ENCODE measurements at regions not wholly inside any gene's neighbourhood (a gene's known extent, or its start where the extent isn't known, plus 50 kb on each side); places are given as distances from the start of the nearest gene placed in this dataset.

GRCh38 chr6:14460556-14460955, 343.0 kb downstream of the CD83 start:
- H3K27me3 ChIP-seq (replicated peaks; ENCODE audit: insufficient read depth, low read length), result no peaks in the 10 kb centered on the region
- no peak for DNase-seq
- no peaks in the 10 kb centered on the region for H4K20me1 ChIP-seq (ENCODE audit: insufficient read depth, low read length)
- H3K9me3 ChIP-seq (replicated peaks; ENCODE audit: insufficient read depth, low read length), result no peaks in the 10 kb centered on the region
- no peak overlapping the region for H2AFZ ChIP-seq (ENCODE audit: low read length)
- H3K4me2 ChIP-seq (ENCODE audit: low read depth, low read length), result no peak overlapping the region
- H3K4me1 ChIP-seq (ENCODE audit: low read length), result no peaks in the 10 kb centered on the region
- no peak overlapping the region for H3K4me3 ChIP-seq (ENCODE audit: low read length)
- H3K79me2 ChIP-seq (ENCODE audit: low read length), result no peaks in the 10 kb centered on the region
- no peak overlapping the region for H3K9ac ChIP-seq (ENCODE audit: low read length)
- H3F3A ChIP-seq (ENCODE audit: insufficient read depth, low read length), result no peaks in the 10 kb centered on the region
- TF ChIP-seq CTCF (IDR thresholded peaks at IDR 0.05; ENCODE audit: low read length) (no peak), EZH2 (optimal IDR thresholded peaks at IDR 0.05; ENCODE audit: low read depth, low read length) (no peak)
- H3K27ac ChIP-seq (ENCODE audit: low read length), result no peak overlapping the region
- H3K36me3 ChIP-seq (replicated peaks; ENCODE audit: insufficient read depth, low read length), result no peaks in the 10 kb centered on the region
- no peaks in the 10 kb centered on the region for H3K9me2 ChIP-seq (replicated peaks; ENCODE audit: insufficient read depth, low read length)

DNA sequence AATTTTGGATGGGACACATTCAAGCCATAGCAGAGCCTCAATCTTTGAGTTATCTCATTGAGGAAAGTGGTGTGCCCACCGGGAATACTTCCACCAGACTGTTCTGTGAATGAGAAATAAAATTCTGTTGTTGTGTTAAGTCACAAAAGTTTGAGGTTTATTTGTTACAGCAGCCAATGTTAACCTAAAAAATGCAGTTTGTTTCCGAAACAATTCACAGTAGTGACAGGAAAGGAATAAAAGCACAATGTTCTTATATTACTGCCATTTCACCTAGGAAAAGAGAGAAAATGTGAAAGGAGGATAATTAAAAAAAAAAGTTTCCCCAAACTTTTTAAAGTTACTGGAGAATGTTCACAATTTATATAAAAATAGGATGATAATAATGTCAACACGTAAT, 344.6 kb downstream of the CD83 start:
- no peak overlapping the region for H3K4me3 ChIP-seq (ENCODE audit: low read length)
- no peak overlapping the region for H3K9ac ChIP-seq (ENCODE audit: low read length)
- no peak for DNase-seq
- H3F3A ChIP-seq (ENCODE audit: insufficient read depth, low read length), result no peaks in the 10 kb centered on the region
- no peaks in the 10 kb centered on the region for H3K4me1 ChIP-seq (ENCODE audit: low read length)
- H3K27me3 ChIP-seq (replicated peaks; ENCODE audit: insufficient read depth, low read length), result no peaks in the 10 kb centered on the region
- H3K9me3 ChIP-seq (replicated peaks; ENCODE audit: insufficient read depth, low read length), result no peaks in the 10 kb centered on the region
- H3K27ac ChIP-seq (ENCODE audit: low read length), result no peak overlapping the region
- H3K4me2 ChIP-seq (ENCODE audit: low read depth, low read length), result no peak overlapping the region
- H4K20me1 ChIP-seq (ENCODE audit: insufficient read depth, low read length), result no peaks in the 10 kb centered on the region
- H3K36me3 ChIP-seq (replicated peaks; ENCODE audit: insufficient read depth, low read length), result no peaks in the 10 kb centered on the region
- H3K9me2 ChIP-seq (replicated peaks; ENCODE audit: insufficient read depth, low read length), result no peaks in the 10 kb centered on the region
- H3K79me2 ChIP-seq (ENCODE audit: low read length), result no peaks in the 10 kb centered on the region
- TF ChIP-seq CTCF (IDR thresholded peaks at IDR 0.05; ENCODE audit: low read length) (no peak), EZH2phosphoT487 (IDR thresholded peaks at IDR 0.05; ENCODE audit: low read length) (no peak), EZH2 (optimal IDR thresholded peaks at IDR 0.05; ENCODE audit: low read depth, low read length) (no peak)
- no peak overlapping the region for H2AFZ ChIP-seq (ENCODE audit: low read length)

- Histone ChIP-seq H4K20me1 (ENCODE audit: insufficient read depth, low read length) (no peaks in the 10 kb centered on the region), H3F3A (ENCODE audit: insufficient read depth, low read length) (no peaks in the 10 kb centered on the region), H2AFZ (ENCODE audit: low read length) (no peak overlapping the region), H3K79me2 (ENCODE audit: low read length) (no peaks in the 10 kb centered on the region), H3K9ac (ENCODE audit: low read length) (no peak overlapping the region), H3K9me3 (replicated peaks; ENCODE audit: insufficient read depth, low read length) (no peaks in the 10 kb centered on the region), H3K27me3 (replicated peaks; ENCODE audit: insufficient read depth, low read length) (no peaks in the 10 kb centered on the region), H3K27ac (ENCODE audit: low read length) (no peak overlapping the region), H3K9me2 (replicated peaks; ENCODE audit: insufficient read depth, low read length) (no peaks in the 10 kb centered on the region), H3K36me3 (replicated peaks; ENCODE audit: insufficient read depth, low read length) (no peaks in the 10 kb centered on the region), H3K4me1 (ENCODE audit: low read length) (no peaks in the 10 kb centered on the region), H3K4me2 (ENCODE audit: low read depth, low read length) (no peak overlapping the region), H3K4me3 (ENCODE audit: low read length) (no peak overlapping the region)
- DNase-seq, result no peak
- TF ChIP-seq EZH2phosphoT487 (IDR thresholded peaks at IDR 0.05; ENCODE audit: low read length) (no peak), CTCF (IDR thresholded peaks at IDR 0.05; ENCODE audit: low read length) (no peak), EZH2 (optimal IDR thresholded peaks at IDR 0.05; ENCODE audit: low read depth, low read length) (no peak)
Measured at GRCh38 chr6:14462566-14462965, 345.0 kb downstream of the CD83 start.

Measured in MM.1S (cell line).